T-helper 22 cell (primary cell): ENCODE measurements at regions not wholly inside any gene's neighbourhood (a gene's known extent, or its start where the extent isn't known, plus 50 kb on each side); places are given as distances from the start of the nearest gene placed in this dataset.
"Not testable (repeated sequence)": the region's sequence is repeated elsewhere in the genome, so short reads cannot be mapped to it uniquely, and the experiment has no call there.

ENCODE experiments used
- DNase-seq: peaks from one replicate; pipeline ENCODE4 v3.0.0-alpha.2; 2020; ENCODE audit warnings: low read depth

GRCh38 chr7:155229548-155230168 is 68.0 kb upstream of the INSIG1 start:
- DNase-seq: no peak

DNA sequence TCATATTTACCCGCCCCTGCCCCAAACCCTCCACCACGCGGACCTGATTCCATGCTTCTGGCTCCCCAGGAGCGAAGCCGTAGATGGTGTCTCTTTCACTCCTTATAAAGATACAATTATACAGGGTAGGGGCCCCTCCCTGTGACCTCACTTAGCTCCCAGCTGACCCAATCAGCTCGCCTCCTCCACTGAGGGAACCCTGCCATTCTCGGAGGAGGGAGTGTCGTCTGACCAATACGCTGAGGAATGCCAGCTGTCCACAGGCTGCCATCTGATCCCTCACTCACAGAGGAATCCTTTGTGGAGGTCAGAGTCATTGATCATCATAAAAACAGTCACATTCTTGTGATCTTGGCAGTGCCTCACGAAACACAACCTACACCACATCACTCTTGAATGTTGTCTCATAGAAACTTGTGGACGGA is 67.5 kb upstream of the INSIG1 start:
- no peak for DNase-seq

GRCh38 chr7:155231241-155231800 is 66.4 kb upstream of the INSIG1 start:
- DNase-seq: no peak

- no peak for DNase-seq
Measured at GRCh38 chr7:155231941-155232340, 65.7 kb upstream of the INSIG1 start.

GRCh38 chr7:155232911-155233310 is 64.8 kb upstream of the INSIG1 start:
- DNase-seq: no peak

DNA sequence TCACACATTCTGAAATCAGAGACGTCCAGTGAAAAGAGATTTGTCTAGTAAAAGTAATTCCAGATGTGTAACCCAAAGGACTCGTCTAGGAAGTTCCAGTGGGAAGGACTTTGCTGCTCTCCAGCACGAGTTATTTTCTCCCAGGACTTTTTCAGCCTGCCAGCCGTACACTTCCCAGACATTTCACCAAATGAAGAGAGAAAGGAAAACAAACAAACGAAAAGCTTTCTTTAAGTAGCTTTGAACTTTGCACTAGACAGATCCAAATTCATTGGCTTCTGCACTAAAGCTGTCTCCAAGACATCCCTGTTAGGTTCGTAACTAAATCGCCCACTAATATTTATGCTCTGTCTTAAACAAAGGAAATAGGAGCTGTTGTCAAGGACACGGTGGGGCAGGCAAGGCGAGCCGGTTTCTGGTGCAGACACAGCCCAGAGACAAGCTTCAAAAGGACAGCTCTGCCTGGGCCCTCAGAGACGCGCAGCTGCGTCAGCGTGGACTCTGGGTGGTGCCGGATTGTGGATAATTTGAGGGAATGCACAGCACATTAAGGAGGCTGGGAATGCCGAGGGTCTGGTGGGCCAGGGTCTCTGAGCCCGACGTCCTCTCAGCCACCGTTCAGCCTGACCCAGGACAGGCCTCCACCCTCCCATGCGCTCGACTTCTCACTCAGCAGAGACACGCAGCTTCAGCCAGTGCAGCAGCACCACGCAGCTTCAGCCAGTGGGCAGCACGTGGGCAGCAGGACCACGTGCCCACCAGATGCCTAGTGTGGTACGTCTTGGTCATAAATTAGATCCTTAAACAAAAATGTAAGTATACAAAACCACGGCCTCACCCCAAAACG is 64.1 kb upstream of the INSIG1 start:
- no peak for DNase-seq

GRCh38 chr7:155234158-155234492 is 63.6 kb upstream of the INSIG1 start:
- no peak for DNase-seq

DNA sequence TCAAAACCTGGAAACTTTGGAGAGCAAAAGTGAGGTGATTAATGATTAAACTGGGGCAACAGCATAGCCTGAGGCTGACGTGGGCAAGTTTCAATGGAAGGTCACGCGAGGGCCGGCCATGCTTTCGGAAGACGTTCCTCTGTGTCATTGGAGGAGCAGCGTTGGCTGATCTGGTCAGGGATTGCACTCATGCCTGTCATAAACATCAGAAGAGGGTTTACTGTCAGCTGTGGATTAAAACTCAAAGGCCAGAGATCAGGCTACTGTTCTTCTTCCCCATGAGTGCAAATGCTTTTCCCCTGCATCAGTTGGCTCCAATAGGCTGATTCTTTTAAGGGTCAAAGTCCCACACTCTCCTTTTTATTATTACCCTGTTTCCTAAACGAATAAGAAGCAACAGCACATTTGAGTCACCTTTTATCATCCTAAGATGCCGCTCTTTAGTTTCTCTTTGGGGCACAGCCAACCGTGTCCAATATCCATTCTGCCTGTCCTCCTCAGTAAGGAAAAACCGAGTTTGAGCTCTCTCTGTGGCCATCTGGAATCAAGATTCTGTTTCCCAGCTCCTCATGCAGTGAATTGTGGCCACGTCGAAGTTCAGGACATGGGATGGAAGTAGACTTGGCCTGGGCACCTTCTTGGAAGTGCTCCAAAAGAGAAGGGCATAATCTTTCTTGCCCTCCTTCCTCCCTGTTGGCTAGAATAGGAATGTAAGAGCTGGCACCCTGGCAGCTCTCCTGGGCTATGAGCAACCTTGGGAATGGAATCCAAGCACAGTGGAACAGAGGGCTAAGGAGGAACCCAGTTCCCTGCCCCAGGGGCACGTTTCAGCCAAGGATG is 62.5 kb upstream of the INSIG1 start:
- no peak for DNase-seq

GRCh38 chr7:155236386-155236785 is 61.3 kb upstream of the INSIG1 start:
- DNase-seq: no peak

DNA sequence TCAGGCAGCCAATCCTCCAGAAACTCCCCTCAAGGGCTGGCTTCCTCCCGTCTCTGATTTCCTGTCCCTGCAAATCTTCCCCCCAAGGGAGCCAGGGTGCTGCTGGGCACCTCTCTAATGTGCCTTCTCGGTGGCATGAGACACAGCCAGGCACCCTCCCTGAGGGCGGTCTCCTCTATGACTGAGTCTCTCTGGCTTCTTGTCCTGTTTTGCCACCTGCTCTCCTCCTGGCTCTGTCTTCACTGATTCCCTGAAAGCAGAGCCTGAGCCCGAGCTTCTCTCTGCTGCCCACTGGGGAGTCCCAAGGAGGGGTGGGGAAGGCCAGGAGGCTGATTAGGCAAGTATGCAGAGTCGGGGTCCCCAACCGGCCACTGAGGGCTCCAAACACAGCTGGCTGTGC is 60.4 kb upstream of the INSIG1 start:
- DNase-seq: no peak

GRCh38 chr7:155237730-155238129 is 59.9 kb upstream of the INSIG1 start:
- no peak for DNase-seq

DNA sequence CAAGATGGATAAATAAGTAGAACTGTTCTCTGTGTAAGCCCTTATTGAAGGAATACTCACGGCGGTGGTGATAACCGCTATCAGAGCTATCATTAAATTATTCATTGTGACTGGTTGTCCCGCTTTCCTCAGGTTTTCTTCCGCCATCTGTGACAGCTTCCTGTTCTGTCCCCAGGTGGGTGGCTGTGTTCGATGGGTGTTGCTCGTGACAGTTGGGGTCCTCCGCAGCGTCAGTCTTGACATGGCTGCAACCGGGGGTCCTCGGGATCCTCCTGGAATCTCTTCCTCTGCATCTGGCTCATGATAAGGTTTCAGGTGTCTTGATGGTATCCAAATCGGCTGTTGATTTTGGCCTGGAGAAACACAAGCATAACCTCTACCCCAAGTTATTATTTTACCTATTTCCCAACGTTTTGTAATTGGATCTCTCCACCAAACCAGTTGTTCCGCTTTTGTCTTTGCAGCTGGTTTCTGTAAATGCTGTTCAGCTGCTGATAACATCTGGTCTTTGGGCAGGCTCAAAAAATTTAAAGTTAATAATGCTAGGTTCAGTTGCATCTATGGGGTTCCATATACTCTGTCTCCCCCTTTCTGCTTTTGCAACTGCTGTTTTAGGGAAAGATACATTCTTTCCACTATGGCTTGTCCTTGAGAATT is 58.1 kb upstream of the INSIG1 start:
- DNase-seq: not testable (repeated sequence)

- no peak for DNase-seq
Measured at GRCh38 chr7:155244675-155245074, 53.0 kb upstream of the INSIG1 start.

DNA sequence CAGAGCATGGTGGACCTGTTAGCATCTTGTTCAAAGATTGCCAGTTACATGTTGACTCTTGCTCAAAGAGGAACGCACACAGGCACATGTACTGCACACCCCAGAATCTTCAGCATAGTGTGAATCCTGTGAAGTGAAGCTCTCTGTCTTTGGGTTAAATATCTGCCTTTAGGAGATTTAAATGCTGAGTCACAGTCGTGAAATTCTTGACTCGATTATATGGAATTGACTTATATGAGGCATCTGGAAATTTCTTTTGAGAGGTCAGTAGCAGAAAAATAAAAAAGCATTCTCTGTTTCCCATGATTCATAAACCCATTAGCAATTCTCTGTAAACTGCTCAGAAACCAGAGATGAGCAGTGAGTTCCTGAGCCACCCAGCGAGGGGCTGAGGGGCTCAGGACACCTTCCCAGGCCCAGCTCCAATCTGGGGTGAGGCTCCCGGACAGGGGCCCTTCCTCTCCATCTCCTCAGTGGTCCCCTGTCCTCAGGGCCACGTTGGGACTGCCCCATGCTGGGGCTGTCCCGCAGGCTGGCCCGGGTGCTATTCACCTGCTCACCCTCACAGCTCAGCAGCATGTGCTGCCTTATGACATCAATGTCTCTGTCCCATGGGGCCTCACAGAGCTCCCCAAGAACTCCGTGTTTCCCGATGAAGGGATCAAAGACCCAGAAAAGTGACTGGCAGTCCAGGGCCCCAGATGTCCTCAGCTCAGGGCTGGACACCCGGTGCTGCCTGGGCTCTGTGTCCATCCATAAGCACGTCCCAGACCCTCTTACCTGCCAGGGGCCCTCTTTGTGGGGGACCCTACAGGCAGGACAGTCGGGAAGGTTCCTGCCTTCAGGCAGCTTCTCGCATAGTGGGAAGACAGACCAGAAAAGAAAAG is 50.0 kb upstream of the INSIG1 start:
- DNase-seq: no peak
